ENCODE measurements at regions not wholly inside any gene's neighbourhood (a gene's known extent, or its start where the extent isn't known, plus 50 kb on each side); places are given as distances from the start of the nearest gene placed in this dataset.

- TF ChIP-seq, protein P1, sequence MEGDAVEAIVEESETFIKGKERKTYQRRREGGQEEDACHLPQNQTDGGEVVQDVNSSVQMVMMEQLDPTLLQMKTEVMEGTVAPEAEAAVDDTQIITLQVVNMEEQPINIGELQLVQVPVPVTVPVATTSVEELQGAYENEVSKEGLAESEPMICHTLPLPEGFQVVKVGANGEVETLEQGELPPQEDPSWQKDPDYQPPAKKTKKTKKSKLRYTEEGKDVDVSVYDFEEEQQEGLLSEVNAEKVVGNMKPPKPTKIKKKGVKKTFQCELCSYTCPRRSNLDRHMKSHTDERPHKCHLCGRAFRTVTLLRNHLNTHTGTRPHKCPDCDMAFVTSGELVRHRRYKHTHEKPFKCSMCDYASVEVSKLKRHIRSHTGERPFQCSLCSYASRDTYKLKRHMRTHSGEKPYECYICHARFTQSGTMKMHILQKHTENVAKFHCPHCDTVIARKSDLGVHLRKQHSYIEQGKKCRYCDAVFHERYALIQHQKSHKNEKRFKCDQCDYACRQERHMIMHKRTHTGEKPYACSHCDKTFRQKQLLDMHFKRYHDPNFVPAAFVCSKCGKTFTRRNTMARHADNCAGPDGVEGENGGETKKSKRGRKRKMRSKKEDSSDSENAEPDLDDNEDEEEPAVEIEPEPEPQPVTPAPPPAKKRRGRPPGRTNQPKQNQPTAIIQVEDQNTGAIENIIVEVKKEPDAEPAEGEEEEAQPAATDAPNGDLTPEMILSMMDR (IDR thresholded peaks at IDR 0.05; ENCODE audit: insufficient read depth, low read length, poor library complexity, severe bottlenecking), result no peak
- no peak for TF ChIP-seq EZH2phosphoT487 (conservative IDR thresholded peaks at IDR 0.05; ENCODE audit: low read length)
Measured at GRCh38 chr3:99579965-99580364, 58.4 kb upstream of the COL8A1 start.

All from SU-DHL-6 (cell line).